ENCODE measurements at regions not wholly inside any gene's neighbourhood (a gene's known extent, or its start where the extent isn't known, plus 50 kb on each side); places are given as distances from the start of the nearest gene placed in this dataset.

GRCh38 chr6:169079650-169080049 lies 174.0 kb downstream of the THBS2 start:
- DNase-seq = no peak

- DNase-seq = no peak
These were observed 175.1 kb downstream of the THBS2 start for GRCh38 chr6:169078399-169079145.

DNA sequence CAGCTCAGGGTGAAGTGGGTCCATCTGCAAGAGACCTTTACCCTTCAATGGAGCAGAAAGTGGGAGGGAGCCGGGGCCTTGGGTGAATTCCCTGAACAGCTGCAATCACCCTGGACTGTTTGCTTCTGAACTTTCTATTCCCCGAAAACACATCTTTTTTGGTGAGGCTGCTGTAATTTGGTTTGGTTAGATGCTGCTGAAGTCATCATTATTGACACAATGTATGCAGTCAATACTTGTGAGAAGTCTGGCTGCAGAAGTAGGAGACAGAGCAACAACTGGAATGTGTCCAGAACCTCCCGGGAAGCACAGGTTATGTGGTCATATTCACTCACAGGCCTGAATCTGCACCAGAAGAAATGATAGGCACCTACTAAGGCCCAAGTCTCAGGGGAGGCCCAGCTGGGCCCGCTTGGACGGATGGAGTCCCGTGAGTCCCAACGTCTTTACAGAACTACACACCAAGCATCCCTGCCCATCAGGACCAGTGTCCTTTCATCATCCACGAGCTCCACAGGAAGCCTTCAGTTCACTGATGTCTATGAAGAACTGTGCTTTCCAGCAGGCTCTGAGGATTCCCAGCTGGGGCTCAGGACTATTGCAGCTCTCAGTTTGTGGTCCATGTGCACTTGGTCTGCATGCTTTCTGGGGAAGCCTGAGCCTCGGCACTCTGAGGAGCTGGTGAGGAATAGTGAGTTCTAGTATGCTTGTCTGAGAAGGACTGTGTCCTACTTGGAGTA lies 177.6 kb downstream of the THBS2 start:
- no peak for DNase-seq

DNA sequence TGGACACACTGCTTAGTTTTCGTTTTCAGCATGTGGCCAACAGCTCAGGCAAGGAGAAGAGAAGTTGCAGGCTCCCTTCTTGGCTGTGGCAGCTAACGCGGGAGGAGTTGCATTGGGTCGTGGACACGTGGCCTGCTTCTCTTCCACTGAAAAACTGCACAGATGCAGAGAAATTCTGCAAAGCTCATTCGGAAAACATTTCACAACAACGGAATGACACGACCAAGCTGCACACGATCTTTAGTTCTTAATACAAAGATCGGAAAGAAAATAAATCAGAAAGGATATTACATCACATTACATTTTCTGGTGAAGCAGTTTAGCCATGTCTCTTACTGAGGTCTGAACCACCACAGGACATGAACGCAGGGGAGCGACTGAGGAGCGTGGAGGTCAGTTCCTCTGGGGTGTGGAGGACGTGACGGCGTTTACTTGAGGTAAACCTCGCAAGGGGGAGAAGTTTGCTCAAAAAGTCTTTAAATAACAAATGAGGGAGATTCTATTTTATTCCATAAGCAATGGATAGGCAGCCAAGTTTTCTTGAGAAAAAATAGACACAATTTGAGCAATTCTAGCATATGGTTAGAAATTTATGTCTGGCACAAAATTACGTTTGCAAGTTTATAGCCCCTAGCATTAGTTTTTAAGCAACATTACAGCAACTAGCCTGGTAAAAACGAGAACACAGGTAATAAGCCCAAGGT lies 178.3 kb downstream of the THBS2 start:
- DNase-seq = no peak

DNA sequence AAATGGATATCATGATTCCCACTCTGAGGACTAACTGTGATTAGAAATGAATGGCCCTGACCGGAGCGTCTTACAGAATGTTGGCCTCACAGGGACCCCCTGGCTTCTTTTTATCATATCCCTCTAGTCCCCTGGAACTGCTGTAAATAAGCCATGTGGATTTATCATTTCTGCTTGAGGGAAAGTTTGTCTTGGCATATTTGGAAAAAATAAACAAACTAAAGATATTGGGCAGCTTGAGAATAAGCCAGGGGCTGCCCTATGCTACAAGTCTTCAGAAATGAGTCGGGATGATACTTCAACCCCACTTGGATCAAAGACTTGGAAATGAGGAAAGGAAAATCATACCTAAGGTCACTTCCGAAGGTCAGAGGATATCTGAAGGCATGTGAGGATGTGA lies 179.1 kb downstream of the THBS2 start:
- no peak for DNase-seq

GRCh38 chr6:169073311-169073710 lies 180.3 kb downstream of the THBS2 start:
- DNase-seq = no peak

- no peak for DNase-seq
These were observed 181.3 kb downstream of the THBS2 start for GRCh38 chr6:169072127-169073042.

DNA sequence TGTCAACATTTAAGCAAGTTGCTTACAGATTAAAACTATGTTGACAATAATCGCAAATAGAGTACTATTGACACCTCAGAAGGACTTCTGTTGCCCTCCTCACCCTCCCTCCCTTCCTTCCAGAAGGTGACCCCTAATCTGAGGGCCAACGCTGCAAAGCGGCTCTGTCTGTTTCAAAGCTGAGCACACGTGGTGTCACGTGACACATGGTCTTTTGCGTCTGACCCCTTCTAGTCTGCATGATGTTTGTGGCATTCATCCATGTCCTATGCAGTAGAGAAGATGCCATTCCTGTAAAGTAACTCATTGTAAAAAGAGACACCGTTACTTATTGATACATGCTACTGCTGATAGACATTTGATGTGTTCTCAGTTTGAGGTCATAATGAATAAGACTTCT lies 182.3 kb downstream of the THBS2 start:
- DNase-seq = no peak

- no peak for DNase-seq
These were observed 183.0 kb downstream of the THBS2 start for GRCh38 chr6:169070506-169071176.

GRCh38 chr6:169069356-169069755 lies 184.3 kb downstream of the THBS2 start:
- DNase-seq = no peak

GRCh38 chr6:169064194-169064593 lies 189.5 kb downstream of the THBS2 start:
- no peak for DNase-seq

DNA sequence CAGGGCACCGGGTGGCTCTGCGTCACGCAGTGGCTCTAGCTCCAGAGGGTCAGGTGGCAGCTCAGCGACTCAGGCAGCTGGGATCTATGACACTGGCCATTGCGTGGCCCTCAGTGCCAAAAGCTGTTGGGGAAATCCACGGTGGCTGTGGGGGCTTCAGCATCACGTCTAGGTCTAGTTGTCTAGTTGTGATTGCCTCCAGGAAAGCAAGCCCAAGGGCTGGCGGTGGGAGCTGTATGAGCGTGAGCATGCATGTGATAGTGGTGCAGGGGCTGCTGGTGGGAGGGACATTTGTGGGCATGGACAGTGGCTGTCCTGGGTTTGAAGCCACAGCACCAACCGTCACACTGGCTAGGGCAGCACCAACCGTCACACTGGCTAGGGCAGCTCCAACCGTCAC lies 191.4 kb downstream of the THBS2 start:
- no peak for DNase-seq

- no peak for DNase-seq
These were observed 195.0 kb downstream of the THBS2 start for GRCh38 chr6:169058634-169059033.

GRCh38 chr6:169052462-169052861 lies 201.2 kb downstream of the THBS2 start:
- no peak for DNase-seq

DNA sequence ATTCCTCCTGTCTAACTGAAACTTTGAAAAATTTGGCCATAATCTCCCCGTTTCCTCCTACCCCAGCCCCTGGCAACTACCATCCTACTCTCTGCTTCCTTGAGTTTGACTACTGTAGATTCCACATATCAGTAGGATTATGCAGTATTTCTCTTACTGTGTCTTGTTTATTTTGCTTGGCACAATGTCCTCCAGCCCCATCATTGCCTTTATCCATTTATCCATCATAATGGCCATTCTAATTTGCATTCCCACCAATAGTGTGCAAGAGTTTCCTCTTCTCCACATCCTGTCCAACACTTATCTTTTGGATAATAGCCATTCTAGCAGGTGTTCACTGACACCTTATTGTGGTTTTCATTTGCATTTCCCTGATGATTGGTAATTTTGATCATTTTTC lies 202.3 kb downstream of the THBS2 start:
- no peak for DNase-seq

DNA sequence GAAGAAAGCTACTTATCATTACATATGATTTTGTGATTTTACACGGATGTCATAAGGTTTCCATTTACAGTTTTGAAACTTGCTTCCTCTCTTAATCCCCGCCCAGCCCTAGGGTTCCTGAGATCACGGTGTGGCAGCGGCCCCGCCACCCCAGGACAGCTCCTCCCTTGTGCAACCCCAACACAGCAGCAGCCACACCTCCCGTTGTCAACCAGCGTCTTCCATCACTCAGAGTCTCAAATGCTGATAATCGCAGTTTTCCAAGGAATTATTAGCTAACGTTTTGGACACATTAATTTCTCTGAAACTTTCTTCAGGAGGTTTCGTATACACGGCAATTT lies 204.8 kb downstream of the THBS2 start:
- no peak for DNase-seq

DNA sequence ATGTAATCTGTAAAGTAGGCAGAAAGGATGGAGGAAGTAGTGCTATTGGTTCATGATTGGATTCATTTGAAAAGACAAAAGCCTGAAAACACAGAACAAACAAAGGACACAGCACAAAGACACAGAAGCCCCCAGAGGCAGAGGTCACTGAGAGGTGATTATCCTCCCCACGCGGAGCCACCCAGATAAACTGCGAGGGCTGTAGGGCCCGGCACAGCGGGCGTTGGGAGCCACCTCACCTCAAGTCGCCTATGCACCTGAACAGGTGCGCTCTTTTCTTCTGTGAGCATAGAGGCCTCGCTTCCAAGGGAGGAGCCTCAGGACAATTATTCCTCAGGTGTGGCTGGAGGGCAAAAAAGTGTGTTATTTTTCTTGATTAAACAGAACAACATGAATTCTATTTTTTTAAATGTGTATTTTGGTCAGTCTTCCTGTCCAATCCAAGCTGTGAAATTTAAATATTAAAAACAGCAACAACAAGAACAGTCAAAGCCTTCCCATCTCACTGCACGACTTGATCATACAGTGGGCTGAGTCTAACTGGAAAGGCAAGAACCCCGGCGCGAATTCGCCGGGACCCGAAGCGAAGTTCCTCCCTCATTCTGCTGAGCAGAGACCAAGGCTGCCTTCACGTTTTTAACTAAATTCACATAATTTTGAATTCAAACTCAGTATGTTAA lies 205.3 kb downstream of the THBS2 start:
- no peak for DNase-seq

- DNase-seq = no peak
These were observed 206.3 kb downstream of the THBS2 start for GRCh38 chr6:169047345-169047744.

DNA sequence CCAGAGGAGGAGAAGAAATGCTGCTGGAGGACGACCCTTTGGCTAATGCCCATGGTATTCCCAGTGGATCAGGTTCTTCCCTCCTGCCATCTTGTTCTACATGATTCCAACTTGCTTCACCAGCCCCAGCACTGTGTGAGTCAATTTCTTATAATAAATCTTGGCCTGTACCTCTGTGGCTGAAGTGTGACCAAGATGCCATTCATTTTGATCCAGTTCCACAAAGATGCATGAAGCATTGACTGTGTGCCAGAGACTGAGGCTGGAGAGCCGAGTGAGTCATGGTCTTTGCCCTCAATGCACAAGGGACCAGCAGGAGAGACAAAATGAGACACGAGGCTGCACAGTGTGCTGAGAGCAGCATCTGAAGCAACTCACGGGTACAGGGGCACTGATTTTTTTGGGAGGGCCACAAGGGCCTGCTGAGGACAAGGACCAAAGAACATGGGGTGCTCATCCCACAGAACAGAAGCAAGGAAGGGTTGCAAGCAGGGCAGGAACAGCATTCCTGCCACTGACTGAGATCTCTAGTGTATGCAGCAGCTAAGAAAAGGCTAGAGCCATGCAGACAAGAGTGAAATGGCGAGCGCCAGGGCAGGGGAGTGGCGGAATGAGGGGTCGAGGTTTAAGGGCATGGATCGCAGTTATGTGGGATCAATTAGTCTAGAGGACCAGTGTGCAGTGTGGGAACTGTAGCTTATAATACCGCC lies 207.0 kb downstream of the THBS2 start:
- DNase-seq = no peak

DNA sequence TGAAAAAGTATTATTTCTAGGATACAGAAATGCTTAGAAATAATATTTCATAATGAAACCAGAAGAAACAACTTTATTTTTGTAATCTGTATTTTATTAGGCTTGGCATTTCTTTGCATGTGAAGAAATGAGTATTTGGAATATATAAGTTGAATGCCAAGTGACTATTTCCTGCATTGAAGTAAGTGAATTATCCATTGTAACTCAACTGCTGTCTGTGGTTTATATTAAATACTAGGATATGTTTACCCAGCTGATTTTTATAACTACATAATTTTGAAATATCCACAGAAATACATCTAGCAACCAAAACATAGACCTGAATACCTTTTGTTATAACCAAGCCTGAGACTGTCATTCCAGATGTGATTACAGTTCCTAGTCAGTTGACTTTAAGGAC lies 207.6 kb downstream of the THBS2 start:
- no peak for DNase-seq

GRCh38 chr6:169045486-169045885 lies 208.2 kb downstream of the THBS2 start:
- DNase-seq = no peak

Measured in stimulated activated naive CD4-positive, alpha-beta T cell (primary cell).